GM12865 (cell line): ENCODE measurements at regions not wholly inside any gene's neighbourhood (a gene's known extent, or its start where the extent isn't known, plus 50 kb on each side); places are given as distances from the start of the nearest gene placed in this dataset.

Experiments
- DNase-seq: peaks from one replicate; pipeline ENCODE4 v3.0.0; 2010; ENCODE audit warnings: low read depth
- H3K4me3 ChIP-seq: 2 replicates; pipeline ENCODE4 v1.5.1; 2011; ENCODE audit warnings: mild to moderate bottlenecking, low read depth, low read length, control low read depth
- TF ChIP-seq, protein P1 (sequence below): IDR thresholded peaks from 2 replicates; pipeline ENCODE4 v1.5.1; 2011; ENCODE audit warnings: low read length, control low read depth, low read depth, inconsistent platforms; ENCODE audit not compliant: insufficient read depth; ENCODE audit errors: missing control alignments

- H3K4me3 ChIP-seq: peak overlapping the region; percentile 58
- DNase-seq: peak; percentile 87
- TF ChIP-seq, protein P1, sequence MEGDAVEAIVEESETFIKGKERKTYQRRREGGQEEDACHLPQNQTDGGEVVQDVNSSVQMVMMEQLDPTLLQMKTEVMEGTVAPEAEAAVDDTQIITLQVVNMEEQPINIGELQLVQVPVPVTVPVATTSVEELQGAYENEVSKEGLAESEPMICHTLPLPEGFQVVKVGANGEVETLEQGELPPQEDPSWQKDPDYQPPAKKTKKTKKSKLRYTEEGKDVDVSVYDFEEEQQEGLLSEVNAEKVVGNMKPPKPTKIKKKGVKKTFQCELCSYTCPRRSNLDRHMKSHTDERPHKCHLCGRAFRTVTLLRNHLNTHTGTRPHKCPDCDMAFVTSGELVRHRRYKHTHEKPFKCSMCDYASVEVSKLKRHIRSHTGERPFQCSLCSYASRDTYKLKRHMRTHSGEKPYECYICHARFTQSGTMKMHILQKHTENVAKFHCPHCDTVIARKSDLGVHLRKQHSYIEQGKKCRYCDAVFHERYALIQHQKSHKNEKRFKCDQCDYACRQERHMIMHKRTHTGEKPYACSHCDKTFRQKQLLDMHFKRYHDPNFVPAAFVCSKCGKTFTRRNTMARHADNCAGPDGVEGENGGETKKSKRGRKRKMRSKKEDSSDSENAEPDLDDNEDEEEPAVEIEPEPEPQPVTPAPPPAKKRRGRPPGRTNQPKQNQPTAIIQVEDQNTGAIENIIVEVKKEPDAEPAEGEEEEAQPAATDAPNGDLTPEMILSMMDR: no peak
These were observed 303.8 kb downstream of the SEC14L1 start for GRCh38 chr17:77444628-77444983.

DNA sequence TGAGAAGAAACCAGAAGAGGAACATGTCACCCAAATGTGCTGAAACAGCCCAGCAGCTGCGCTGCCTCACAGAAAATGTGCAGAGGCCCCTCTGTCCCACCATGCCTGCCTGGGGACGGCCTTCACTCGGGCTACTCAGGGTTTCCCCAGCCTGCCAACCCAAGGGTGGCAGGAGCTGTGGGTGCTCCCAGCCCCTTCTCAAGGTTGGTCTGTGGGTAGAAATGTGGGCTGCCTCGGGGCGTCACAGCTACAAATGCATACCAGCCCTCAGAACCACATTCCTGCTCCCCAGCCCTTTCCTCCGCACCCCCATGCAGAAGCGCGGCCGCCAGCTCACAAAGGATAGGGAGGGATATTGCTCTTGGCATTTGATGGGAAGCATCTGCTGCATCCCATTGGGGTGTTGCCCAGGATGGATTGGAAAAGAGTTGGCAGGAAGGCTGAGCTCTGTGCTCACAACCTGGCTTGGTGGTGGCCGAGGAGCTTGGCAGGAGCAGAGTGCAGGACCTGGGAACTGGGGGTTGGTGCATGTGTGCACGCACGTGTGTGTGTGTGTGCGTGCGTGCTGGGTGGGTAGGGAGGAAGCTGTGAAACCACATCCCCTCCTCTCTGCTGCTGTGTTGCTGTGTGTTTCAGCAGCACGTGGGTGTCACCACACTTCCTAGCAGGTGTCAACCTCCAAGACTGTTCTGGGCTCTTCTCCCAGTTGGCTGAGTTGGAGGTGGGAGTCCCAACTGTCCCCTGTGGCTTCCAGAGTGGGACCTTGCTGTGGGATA lies 304.4 kb downstream of the SEC14L1 start:
- TF ChIP-seq, protein P1: no peak
- H3K4me3 ChIP-seq: peak overlapping the region; percentile 58
- DNase-seq: peak; percentile 97

GRCh38 chr17:77445760-77446532 lies 305.2 kb downstream of the SEC14L1 start:
- TF ChIP-seq, protein P1: no peak
- peak overlapping the region; percentile 58 for H3K4me3 ChIP-seq
- DNase-seq: peak; percentile 91

GRCh38 chr17:77446940-77447634 lies 306.3 kb downstream of the SEC14L1 start:
- DNase-seq: no peak
- peak overlapping the region; percentile 58 for H3K4me3 ChIP-seq
- TF ChIP-seq, protein P1: no peak

- TF ChIP-seq, protein P1: no peak
- H3K4me3 ChIP-seq: peak overlapping the region; percentile 91
- DNase-seq: no peak
These were observed 308.7 kb downstream of the SEC14L1 start for GRCh38 chr17:77449373-77449907.

- peak overlapping the region; percentile 91 for H3K4me3 ChIP-seq
- TF ChIP-seq, protein P1: no peak
- DNase-seq: peak; percentile 52
These were observed 309.4 kb downstream of the SEC14L1 start for GRCh38 chr17:77449908-77450741.
